ENCODE measurements at regions not wholly inside any gene's neighbourhood (a gene's known extent, or its start where the extent isn't known, plus 50 kb on each side); places are given as distances from the start of the nearest gene placed in this dataset.
A peak's percentile ranks its signal among the peaks of the same experiment; 100 is the strongest.

DNA sequence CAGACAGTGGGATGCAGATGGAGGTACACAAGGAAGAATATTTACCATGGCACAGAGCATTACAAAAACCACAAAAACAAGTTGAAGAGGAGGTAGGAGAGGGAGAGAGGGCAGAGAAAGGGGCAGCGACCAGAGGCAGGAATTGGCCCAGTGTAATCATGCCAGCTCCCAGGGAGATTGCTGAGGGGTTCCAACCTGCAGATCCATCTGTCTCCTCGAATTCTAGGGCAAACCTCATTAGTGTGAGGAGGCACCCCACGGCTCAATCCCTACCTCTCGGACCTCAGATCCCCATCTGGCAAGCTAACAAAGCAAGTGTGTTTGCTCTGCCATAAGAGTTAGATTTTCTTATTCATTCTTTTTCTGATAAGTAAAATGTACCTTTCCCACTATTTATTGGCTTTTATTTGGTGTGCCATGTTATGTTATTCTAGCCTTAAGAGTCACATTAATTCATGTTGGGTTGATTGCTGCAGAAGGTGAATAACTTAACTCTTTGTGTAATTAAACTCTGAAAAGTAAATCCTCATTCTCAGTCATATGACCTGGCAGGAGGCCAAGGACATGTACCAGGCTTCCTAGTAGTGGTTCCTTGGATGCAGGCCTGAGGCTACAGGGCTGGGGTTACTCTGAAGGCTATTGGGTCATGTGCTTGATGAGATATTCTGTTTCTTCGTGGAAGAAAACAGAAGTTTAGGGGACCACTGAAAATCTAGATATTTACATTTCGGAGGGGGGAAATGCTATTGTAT, 315.2 kb upstream of the ATP10B start:
- WGBS, 5 donors: 39 to 63% (median 46%) methylated on average over 6 of the region's 6 CpGs
- DNase-seq: peak in 1 of 2 donors; percentile 27

DNA sequence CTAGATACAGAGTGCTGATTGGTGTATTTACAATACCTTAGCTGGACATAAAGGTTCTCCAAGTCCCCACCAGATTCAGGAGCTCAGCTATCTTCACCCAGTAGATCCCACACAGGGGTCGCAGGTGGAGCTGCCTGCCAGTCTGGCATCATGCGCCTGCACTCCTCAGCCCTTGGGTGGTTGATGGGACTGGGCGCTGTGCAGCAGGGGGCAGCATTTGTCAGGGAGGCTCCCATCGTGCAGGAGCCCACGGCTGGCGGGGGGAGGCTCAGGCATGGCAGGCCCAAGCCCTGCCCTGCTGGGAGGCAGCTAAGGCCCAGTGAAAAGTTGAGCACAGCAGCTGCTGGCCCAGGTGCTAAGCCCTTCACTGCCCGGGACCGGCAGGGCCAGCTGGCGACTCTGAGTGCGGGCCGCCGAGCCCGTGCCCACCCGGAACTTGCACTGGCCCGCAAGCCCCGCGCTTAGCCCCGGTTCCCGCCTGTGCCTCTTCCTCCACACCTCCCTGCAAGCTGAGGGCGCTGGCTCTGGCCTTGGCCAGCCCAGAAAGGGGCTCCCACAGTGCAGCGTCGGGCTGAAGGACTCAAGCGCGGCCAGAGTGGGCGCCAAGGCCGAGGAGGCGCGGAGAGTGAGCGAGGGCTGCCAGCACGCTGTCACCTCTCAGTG, 314.1 kb upstream of the ATP10B start:
- Histone ChIP-seq H3K27ac (no peak overlapping the region), H3K4me1 (no peaks in the 10 kb centered on the region), H3K9me3 (no peaks in the 10 kb centered on the region), H3K27me3 (no peaks in the 10 kb centered on the region), H3K4me3 (no peak overlapping the region), H3K36me3 (no peaks in the 10 kb centered on the region)
- no peak for DNase-seq
- TF ChIP-seq POLR2A (IDR thresholded peaks at IDR 0.05) (no peak), EP300 (IDR thresholded peaks at IDR 0.05) (no peak), POLR2AphosphoS5 (IDR thresholded peaks at IDR 0.05) (no peak)
- TF ChIP-seq, protein P1, sequence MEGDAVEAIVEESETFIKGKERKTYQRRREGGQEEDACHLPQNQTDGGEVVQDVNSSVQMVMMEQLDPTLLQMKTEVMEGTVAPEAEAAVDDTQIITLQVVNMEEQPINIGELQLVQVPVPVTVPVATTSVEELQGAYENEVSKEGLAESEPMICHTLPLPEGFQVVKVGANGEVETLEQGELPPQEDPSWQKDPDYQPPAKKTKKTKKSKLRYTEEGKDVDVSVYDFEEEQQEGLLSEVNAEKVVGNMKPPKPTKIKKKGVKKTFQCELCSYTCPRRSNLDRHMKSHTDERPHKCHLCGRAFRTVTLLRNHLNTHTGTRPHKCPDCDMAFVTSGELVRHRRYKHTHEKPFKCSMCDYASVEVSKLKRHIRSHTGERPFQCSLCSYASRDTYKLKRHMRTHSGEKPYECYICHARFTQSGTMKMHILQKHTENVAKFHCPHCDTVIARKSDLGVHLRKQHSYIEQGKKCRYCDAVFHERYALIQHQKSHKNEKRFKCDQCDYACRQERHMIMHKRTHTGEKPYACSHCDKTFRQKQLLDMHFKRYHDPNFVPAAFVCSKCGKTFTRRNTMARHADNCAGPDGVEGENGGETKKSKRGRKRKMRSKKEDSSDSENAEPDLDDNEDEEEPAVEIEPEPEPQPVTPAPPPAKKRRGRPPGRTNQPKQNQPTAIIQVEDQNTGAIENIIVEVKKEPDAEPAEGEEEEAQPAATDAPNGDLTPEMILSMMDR (IDR thresholded peaks at IDR 0.05): no peak
- intact Hi-C loops (cut with DNase I; ENCODE audit: low total_unique reads): no loop called here
- 94 to 98% (median 97%) methylated on average over 17 to 30 of the region's 30 CpGs for WGBS, 5 donors

More for the DNA sequence above, 315.2 kb upstream of the ATP10B start:
- Histone ChIP-seq H3K4me1 (no peaks in the 10 kb centered on the region), H3K27me3 (no peaks in the 10 kb centered on the region), H3K27ac (no peak overlapping the region), H3K4me3 (no peak overlapping the region), H3K36me3 (no peaks in the 10 kb centered on the region), H3K9me3 (no peaks in the 10 kb centered on the region)
- intact Hi-C loops (cut with DNase I; ENCODE audit: low total_unique reads): no loop called here
- TF ChIP-seq POLR2AphosphoS5 (IDR thresholded peaks at IDR 0.05) (no peak), POLR2A (IDR thresholded peaks at IDR 0.05) (no peak), EP300 (IDR thresholded peaks at IDR 0.05) (no peak)
- TF ChIP-seq, protein P1 (IDR thresholded peaks at IDR 0.05): no peak

DNA sequence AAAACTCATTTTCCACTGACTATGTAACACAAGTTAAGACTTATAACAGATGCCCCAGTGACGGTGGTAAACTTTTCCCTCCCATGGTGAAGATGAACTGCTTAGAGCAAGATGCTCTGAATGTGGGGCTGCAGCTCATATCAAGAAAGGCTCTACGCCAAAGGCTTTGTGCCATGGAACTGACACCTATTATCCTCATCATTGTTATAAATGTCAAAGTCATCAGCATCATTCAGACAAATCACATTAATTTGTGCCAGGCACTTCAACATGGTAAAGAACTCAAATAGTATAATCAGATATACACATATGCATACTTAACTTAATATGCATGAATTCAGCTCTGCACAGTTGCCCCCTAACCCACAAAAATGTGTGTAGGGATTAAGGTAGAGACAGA, 305.9 kb upstream of the ATP10B start:
- no peak for TF ChIP-seq POLR2A (IDR thresholded peaks at IDR 0.05)
- TF ChIP-seq, protein P1 (IDR thresholded peaks at IDR 0.05): no peak
- TF ChIP-seq POLR2AphosphoS5 (IDR thresholded peaks at IDR 0.05): no peak
- no peak for TF ChIP-seq EP300 (IDR thresholded peaks at IDR 0.05)
- Histone ChIP-seq H3K36me3 (no peaks in the 10 kb centered on the region), H3K4me3 (no peak overlapping the region), H3K4me1 (no peaks in the 10 kb centered on the region), H3K9me3 (no peaks in the 10 kb centered on the region), H3K27me3 (no peaks in the 10 kb centered on the region), H3K27ac (no peak overlapping the region)
- no peak for DNase-seq
- 90 to 96% (median 93%) methylated on average over 2 of the region's 2 CpGs for WGBS, 5 donors
- intact Hi-C loops (cut with DNase I; ENCODE audit: low total_unique reads): no loop called here

DNA sequence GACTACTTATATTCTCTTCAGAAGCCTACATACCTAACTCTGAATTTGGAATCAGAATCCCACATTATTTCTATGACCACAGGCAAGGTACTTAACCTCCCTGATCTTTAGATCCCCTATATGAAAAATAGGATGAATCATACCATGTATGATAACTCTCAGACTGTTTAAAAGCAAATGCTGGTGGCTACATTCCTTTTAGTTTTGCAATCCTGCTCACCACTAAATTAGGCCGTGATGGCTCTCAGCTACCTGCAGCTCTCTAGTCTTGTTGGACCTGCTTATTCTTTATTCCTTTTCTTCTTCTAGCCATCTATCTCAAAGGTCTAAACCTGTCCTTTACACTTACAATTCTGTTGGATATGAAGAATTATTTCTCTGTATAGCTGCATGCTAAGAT, 303.4 kb upstream of the ATP10B start:
- no peaks in the 10 kb centered on the region for H3K4me1 ChIP-seq
- no peak overlapping the region for H3K4me3 ChIP-seq
- no peak for DNase-seq
- intact Hi-C loops (cut with DNase I; ENCODE audit: low total_unique reads): no loop called here
- TF ChIP-seq POLR2AphosphoS5 (IDR thresholded peaks at IDR 0.05): no peak
- TF ChIP-seq POLR2A (IDR thresholded peaks at IDR 0.05): no peak
- TF ChIP-seq, protein P1 (IDR thresholded peaks at IDR 0.05): no peak
- TF ChIP-seq EP300 (IDR thresholded peaks at IDR 0.05): no peak
- no peaks in the 10 kb centered on the region for H3K27me3 ChIP-seq
- H3K27ac ChIP-seq: no peak overlapping the region
- H3K9me3 ChIP-seq: no peaks in the 10 kb centered on the region
- WGBS, 5 donors: 87 to 97% (median 92%) methylated on average over 1 of the region's 1 CpG
- H3K36me3 ChIP-seq: no peaks in the 10 kb centered on the region
